Mucosa of gallbladder (tissue), 1 donor: ENCODE measurements at regions not wholly inside any gene's neighbourhood (a gene's known extent, or its start where the extent isn't known, plus 50 kb on each side); places are given as distances from the start of the nearest gene placed in this dataset.
A peak's percentile ranks its signal among the peaks of the same experiment; 100 is the strongest.

Experiments
- DNase-seq: peaks from one replicate; pipeline ENCODE4 v3.0.0-alpha.2; 2020; ENCODE audit warnings: low spot score
- donor health status: DM: no; HTN: no; CAD: no.

DNA sequence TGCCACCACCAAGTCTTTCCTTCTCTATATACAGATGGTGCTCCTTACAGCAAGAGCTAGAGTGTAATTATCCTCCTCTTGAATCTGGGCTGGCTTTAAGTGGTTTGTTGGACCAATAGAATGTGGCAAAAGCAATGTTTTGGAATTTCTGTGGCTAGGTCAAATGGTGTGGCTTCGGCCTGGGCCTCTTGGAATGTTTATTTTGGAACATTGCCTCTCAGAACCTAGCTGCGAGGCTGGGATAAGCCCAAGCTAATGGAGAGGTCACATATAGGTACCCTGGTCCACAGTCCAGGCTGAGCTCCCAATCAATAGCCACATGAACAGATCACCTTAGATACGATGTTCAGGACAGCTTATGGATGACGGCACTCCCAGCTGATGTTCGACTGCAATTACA lies 556.7 kb downstream of the TYW1 start:
- DNase-seq, result no peak

DNA sequence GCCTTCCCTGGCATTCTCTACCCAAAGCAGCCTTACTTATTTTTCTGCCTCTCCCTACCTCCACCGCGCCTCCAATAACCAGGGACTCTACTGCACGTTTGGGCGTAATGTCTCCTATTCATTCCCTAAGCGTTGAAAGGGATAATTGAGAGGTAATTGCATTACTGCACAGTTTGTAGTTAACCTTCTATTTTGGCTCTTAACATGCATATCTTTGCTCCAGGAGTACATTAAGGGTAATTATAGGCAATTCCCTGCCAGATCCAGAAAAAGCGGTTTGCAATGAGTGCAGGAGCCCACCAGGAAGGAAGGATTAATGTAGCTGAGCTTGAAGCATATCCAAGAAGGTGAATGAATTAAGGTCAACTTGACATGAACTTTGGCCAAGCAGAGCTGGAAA lies 558.4 kb downstream of the TYW1 start:
- DNase-seq, result no peak

DNA sequence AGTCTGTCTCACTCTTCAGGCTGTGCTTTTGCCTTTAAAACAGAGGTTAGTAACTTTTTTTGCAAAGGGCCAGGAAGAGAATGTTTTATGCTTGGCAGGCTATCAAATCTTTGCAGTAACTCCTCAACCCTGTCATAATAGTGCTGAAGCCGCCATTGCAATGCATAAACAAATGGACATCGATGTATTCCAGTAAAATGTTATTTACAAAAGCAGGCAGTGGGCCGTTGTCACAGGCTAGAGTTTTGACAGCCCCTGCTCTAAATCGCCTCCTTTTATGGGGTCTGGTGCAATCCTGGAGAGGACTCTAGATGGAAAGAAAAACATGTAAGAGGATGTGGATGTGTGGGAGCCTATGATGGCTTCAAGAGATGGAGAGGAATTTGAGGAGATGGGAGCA lies 568.3 kb downstream of the TYW1 start:
- DNase-seq, result peak; percentile 15

DNA sequence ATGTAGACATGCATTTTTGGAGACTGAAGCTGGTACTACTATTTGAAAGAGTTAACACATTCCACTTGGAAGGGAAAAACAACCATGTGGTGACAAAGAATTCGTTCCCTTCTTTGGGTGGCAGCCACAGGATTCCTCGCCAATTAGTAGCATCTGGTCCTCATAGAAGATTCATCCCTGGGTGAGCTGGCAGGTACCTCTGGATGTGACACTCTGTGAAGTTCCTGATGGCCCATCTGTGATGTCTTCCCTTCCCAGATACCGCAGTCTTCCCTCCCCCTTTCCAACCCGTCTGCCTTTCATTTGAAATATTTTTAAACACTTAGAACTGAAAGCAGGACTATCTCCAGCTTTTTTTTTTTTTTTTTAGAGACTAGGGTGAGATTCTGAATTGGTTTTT lies 569.5 kb downstream of the TYW1 start:
- DNase-seq, result no peak

DNA sequence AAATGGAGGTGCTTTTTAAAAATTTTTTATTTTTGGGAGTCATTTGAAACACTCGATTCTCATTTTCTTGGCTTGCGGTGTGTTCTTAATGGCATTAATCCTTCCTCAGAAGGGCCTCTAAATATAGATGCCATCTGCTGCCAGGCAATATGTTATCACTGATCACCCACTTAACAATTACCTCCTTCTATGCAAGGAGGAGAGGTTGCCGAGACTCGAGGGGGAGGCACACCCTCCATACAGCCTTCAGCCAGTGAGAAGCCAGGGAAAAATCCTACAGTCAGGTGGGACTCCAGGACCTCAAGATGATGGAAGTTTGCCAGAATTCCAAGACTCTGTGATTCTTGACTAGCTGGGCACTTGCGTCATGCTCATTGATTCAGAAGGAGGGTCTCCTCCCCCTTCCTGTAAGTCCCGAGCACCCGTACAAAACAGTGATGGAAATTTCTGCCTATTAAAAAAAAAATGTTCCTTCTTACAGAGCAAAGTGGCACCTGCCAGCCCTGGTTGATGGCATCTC lies 574.5 kb downstream of the TYW1 start:
- DNase-seq, result no peak

DNA sequence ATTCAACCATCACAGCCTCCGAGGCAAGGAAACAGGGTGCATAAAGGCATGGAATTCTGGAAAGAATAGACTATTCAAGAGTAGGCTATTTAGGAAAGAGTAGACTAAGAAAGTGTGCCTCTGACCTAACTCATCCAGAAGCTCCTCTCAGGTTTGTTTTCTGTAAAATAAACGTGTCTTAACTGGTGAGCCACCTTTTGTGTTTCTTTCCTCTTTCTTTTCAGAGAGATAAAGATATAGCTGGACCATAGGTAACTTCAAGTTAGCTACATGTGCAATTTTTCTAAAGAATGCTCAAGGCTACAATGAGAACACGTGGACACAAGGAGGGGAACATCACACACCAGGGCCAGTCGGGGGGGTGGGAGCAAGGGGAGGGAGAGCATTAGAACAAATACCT lies 577.0 kb downstream of the TYW1 start:
- no peak for DNase-seq

DNA sequence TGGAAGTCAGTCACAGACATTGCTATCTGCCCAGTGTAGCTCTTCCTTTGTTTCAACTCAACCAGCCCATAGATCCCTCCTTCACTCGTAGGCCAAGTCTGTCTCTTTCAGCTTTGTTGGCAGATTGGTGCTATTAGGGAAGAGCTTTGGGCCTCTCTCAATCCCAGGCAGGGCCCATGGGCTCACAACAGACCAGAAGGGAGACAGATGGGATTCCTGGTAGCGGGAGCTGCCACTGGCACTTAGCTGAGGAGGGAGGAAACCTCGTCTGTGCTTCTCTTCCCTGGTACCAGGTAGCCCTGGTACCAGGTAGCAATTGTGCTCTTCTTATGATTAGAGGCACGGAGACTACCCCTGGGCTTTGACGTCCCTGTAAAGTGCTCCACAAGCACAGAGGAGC lies 592.0 kb downstream of the TYW1 start:
- DNase-seq, result no peak

DNA sequence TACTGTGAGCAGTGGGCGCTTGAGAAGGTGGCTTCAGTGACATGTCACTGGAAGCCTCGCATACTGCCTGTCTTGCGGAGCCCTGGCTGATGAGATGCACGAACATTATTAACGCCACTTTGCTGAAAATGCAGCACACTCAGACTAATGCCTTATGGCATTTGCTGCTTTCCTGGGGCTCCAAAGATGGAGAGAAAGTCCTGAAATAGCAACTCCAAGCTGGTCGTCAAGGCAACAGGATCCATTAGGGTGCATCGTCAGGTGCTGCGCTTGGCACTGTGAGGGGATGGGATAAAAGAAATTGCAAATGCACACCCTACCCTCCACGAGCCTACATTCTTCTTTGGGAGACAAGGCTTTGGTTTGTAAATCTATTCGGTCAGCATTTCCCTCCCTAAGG lies 592.5 kb downstream of the TYW1 start:
- DNase-seq, result no peak

DNA sequence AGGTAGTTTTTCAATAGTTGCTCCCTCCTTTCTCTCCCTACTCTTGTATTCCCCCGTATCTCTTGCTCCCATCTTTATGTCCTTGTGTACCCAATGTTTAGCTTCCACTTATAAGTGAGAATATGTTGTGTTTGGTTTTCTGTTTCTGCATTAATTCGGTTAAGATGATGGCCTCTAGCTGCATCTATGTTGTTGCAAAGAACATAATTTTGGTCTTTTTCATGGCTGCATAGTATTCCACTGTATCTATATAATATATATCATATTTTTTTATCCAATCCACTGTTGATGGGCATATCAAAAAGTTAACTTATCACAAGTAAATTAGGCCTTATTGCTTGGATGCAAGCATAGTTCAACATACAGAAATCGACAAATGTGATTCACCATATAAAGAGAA lies 594.0 kb downstream of the TYW1 start:
- no peak for DNase-seq

DNA sequence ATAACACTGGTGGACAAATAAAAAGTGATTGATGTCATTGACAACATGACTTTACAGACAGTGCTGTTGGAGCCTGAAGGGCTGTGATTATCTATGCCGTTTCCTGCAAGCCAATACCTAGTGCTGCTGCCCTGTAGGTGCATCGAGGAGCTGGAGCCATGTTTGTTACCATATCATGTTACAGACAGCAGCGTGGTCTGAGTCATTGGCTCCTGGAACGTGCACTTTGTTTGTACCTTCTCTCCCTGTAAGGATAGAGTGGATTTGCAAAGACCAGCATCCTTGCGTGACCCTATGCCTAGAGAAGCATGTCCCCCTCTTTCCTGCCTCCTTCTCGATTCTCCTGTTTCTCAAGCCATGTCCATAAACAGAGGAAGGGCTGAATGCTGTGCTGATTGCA lies 597.2 kb downstream of the TYW1 start:
- no peak for DNase-seq

DNA sequence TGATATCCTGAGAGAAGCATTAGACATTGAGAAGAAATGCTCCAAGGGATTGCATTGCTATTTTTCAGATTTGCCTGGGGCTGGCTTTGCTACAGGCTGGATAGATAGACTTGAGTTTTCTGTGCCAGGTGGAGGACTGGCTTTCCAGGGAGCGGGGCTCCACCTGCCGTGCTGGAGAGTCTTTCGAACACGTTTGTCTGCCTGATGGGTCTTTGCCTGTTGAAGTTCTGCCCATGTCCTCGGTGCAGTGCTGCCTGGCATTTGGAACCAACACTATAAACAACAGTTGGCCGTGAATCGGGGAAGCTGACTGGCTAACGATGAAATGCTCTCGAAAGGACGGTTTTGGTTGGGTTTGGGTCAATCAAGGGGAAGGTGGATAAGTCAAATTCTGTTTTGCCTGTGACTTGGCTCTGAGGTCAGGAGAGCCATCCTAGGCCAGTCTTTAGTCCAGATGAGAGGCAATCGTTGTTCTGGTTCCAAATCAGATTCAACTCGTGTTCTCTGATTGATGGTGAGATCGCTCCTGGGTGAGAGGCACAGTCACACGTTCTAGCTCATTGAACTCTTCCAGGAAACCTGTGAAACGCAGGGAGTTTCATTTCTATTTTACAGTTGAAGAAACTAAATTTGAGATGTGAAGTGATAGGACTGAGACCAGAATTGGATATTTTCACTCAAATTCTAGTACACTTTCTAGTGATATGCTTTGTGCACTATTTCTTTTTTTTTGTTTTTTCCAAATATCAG lies 599.0 kb downstream of the TYW1 start:
- DNase-seq, result no peak

DNA sequence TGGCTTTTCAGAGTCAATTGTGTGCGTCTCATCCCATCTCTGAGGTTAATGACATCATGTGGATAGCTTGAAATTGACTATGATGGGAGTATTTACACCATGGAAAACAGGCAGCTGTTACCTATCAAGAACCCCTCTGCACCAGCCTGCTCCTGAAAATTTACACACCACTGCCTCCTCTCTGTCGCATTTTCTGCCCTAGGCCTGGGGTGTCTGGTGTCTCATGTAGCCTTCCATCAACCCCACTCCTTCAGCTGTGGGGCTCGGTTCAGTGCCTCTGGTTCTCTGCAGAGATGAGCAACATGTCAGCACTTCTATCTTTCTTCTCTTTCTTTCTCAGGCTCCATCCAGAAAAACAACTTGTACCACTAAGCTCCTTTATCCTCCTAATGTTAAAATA lies 600.5 kb downstream of the TYW1 start:
- DNase-seq, result no peak

DNA sequence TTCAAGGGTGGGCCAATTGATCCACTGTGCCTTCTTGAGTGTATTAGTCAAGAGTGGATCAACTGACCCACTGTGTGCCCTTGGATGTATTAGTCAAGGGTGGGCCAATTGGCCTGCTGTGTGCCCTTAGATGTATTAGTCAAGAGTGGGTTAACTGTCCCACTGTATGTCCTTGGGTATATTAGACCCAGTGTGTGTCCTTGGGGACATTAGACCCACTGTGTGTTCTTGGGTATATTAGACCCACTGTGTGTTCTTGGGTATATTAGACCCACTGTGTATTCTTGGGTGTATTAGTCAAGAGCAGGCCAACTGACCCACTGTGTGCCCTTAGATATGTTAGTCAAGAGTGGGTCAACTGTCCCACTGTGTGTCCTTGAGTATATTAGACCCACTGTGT lies 601.8 kb downstream of the TYW1 start:
- DNase-seq, result no peak

DNA sequence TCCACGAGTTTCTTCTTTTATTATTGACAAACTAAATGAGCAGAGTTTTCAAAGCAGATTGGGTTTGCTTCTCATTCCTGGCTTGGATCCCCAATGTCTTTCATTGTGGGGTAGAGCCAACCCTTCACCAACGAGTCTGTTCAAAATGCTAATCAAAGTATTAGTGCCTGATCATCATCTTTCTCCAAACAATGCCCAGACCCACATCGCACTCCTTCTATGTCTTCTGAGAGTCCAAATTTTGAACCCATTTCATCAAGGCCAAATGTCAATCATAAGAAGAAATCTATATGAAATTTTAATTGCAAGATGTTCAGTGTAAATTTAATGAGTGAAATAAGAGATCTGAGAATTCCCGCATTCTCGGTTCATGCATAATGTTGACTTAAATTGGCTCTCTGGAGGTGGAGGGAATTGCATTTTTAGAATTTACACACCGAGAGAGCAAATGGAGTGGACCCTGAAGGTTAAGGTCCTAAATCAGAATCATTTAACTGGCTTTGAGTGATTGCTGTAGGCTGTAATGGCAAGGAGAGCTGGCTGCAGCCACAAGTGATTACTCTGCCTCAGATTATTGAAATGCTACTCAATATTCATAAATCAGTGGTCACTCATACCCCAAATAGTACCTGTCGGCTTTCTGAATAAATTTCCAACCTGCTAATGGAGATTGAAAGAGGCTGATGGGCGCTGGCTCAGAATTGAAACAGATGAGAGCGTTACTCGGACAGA lies 602.9 kb downstream of the TYW1 start:
- DNase-seq, result no peak

DNA sequence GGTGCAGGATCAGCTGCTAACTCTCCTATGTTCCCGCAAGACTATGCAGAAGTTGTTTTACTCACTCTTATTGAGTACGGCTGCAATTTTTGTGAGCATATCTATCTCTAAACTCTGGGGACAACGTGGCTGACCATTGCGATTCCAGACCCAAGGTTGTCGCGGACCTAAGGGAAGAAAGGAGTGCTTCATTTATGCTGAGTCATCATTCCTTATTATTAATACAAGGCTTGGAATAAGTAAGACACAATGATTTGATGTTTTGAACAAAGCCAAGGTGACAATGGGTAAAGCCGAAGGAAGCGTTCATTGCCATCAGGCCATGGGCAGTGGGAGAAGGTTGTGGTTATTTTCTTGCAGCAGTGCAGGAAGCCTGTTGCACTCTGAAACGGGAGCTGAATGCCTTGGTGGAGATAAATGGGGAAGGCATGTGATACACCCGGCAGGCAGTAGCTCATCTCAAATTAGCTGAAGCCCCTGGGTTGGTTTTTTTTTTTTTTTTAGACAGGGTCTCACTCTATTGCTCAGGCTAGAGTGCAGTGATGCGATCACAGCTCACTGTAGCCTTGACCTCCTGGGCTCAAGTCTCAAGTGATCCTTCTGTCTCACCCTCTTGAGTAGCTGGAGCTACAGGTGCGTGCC lies 605.7 kb downstream of the TYW1 start:
- no peak for DNase-seq

DNA sequence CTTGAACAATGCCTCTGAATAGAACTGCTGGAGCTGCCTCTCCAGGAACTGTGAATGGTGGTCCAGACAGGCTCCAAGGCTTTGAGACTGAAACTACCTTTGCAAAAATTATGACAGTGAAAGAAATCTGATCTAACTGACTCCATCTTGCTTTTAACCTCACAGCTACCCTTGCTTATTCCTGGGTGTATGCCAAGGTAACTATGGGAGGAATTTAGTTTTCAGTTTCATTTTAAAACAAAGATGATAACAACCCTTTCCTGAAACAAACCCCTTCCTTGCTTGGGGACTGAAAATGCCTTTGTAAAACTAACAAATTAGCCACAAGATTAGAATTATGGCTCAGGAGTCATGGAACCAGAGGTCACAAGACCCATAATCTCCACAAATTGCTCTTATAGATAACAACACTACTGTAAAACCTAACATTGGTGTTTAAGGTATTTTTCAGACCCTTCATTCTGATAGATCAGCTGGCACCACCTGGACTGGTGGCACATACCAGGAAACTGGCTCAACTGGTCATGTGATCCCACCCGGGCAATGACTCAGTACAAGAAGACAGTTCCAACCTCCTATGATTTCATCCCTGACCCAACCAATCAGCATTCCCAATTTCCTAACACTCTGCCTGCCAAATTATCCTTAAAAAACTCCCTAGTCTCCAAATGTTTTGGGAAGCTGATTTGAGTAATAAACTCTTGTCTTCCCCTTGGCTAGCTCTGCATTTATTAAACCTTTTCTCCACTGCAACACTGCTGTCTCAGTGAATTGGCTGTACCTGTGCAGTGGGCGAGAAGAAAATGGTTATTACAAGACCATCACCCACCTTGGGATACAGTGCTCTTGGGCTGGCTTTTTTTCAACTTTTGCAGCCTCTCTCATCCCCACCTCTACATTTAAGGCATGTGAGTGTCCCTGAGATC lies 608.1 kb downstream of the TYW1 start:
- no peak for DNase-seq

DNA sequence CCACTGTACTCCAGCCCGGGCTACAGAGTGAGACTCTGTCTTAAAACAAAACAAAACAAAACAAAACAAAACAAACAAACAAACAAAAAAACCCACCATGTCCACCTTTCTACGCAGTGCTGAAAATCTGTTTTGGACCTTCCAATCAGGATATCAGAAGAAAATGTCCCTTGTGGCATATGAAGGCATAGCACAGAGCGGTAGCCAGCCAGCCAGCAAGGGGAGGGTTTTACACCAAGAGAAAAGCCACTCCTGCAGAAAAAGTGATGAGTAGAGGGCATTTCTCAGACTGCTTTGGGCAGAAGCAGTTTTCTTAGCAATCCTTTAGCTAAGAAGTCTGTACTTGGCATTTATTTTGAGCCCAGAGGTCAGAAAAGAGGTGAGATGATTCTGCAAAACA lies 612.2 kb downstream of the TYW1 start:
- no peak for DNase-seq

DNA sequence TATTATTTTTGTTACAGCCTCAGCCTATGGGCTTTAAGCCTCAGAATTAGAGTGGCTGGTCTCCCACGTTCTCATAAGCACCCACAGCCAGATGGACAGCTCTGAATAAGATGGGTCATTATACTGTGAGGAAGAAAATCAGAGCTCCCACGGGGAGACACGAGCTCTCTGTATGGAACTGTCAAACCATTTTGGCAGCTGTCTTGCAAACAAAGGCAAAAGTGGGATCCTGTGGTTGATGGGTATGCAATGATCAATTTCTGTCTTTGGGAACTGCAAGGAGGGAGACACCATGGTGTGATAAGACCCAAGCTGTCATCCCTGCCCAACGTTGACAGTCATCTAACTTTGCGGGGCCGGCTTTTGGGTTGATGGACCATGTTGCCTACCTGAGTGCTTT lies 614.3 kb downstream of the TYW1 start:
- DNase-seq, result no peak

DNA sequence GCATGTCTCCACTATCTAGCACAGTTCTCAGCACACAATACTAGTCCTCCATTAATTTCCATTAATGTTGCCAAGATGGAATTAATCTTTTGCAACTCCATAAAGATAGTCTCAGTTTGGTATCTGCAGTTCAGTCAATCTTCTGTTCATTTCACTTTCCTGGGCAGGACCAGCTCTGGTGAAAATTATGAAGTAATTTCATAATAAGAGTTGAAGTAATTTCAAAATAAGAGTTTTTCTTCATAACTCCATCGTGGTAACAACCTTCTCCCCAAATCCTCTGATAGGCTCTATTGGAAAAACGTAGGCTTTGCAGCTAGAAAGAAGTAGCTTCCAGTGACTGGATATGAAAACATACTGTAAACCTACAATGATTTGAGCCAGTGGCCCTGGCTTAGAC lies 618.2 kb downstream of the TYW1 start:
- DNase-seq, result no peak

DNA sequence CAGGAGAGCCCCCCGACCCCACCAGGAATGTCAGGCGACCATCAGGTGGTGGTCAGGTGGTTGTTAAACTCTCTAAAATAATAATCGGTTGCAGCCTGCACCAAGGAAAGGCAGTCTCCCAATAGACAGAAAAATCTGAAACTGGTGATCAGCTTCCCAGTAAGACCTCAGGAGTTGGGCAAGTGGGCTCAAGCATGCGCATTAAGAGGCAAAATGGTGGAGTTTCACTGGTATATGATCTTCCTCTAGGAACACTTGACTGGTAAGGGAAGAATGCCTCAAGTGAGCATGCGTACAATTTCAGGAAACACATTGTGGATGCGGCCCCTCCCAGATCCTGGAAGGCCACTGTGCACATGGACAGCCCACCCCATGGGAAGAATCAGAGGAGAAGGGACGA lies 619.9 kb downstream of the TYW1 start:
- DNase-seq, result no peak

DNA sequence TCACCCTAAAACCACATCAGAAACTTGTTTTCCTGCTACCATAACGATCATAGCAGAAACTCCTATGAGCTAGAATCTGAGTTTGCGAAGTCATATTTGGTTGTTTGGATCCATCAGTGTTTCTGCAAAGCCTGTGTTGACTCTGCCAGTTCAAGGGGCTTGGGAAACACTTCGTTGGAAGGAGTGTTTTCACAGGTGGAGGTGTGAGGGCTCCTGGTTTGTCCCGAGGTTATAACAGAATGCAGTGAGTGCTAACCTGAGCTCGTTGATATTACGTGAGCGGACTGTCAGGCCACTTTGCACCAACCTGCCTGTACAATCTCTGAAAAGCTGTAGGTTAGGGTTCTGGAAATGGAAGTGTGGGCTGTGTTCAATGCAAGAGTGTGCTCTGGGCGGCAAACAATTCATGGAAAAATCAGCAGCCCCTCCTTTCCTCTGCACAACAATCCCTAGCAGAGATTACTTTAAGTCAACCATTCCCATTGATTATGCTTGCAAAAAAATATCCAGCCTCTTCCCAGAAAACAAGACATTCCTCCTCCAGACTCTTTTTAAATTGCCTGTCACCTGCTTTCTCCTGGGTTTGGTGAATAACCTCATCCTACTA lies 622.0 kb downstream of the TYW1 start:
- DNase-seq, result no peak
